ENCODE measurements at regions not wholly inside any gene's neighbourhood (a gene's known extent, or its start where the extent isn't known, plus 50 kb on each side); places are given as distances from the start of the nearest gene placed in this dataset.

DNA sequence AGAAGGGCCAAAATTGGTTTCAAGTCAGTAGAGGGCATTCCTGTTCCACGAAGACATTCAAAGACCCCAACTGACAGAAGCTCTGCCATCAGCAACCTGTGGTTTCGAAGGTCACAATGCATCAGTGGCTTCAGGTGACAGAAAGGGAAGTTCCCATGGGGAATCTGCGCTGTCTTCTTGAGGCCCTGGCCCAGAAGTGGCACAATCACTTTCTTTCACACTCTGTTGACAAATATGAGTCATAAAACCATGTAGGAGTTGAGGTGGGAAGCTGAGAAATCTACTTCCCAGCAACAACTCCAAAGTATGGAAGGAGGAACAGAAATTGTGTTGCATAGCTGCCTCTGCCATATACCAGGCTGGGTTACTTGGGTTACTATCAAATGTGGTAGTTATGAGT lies 621.1 kb upstream of the FANCL start:
- DNase-seq (ENCODE audit: low spot score) = no peak

DNA sequence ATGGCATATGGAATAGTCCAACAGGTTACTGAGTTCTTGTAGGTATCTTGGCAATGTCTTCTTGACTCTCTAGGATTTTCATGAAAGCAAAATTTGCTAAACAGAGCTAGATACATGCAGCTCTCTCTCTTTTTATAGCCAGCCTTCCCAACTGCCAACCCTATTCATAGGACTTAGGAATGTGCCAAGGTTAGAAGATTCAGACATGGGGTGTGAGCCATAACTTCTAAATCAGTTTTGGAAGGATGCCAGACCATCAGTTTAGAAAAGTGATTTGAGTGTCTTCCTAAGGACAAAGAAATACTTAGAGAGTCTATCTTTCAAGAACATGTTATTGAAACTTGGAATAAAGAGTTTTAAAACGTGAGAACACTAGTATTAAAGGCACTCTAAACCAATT lies 619.5 kb upstream of the FANCL start:
- no peak for DNase-seq (ENCODE audit: low spot score)

DNA sequence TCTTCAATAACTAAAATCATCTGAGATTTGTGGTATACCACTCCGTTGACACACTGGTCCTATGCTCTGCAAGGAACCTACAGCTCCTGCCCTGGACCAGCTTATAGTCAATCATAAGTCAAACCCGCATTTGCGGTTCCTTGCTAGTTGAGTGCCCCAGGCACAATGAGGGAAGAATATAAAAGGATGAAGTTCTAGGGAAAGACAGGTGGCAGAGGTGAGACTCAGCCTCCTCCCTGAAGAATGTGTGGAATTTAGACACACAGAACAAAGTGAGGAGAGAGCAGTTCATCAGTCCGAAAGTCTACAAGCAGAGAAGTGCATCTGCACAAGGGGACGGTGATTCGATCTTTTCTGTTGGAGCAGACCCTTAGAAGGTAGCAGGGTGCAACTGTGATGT lies 615.0 kb upstream of the FANCL start:
- no peak for DNase-seq (ENCODE audit: low spot score)

- peak; percentile 29 for DNase-seq (ENCODE audit: low spot score)
These were observed 612.3 kb upstream of the FANCL start for GRCh38 chr2:58853420-58853819.

DNA sequence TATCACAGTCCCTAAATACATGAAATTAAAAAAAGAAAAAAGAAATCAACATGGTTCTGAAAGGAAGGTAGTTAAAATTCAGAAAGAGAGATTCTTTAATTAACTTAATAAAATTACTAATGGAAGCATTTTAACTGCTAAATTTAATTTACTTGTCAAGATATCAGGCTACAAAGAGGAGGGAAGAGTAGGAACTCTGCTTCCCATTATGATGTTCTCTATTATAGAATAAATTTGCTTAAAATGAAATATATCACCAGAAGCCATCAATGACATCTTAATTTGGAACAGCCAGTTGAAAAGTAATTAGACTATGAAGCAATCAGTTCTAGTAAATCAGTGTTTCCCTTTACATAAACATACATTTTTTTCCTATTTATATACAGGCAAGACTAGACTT lies 611.8 kb upstream of the FANCL start:
- DNase-seq (ENCODE audit: low spot score) = no peak

GRCh38 chr2:58852243-58852642 lies 611.1 kb upstream of the FANCL start:
- DNase-seq (ENCODE audit: low spot score) = no peak

DNA sequence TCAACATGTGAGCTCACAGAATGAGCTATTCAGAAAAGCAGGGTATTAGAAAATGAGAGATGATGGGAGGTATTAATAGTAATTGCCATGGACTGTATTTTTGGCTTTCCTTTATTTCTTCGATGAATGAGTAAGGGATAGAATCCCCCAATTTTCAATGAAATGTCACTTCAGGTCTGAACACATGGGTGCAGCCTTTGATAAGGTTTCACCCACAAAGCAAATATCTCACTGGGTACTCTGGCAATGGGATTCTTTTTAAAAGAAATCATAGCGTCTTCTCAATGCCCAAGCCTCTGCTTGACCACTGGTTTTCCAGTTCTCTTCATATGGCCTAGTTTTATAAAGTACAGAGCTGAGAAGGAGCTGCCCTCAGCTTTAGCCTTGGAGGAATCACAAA lies 610.5 kb upstream of the FANCL start:
- DNase-seq (ENCODE audit: low spot score) = no peak

GRCh38 chr2:58845011-58845410 lies 603.9 kb upstream of the FANCL start:
- peak; percentile 69 for DNase-seq (ENCODE audit: low spot score)

- no peak for DNase-seq (ENCODE audit: low spot score)
These were observed 601.5 kb upstream of the FANCL start for GRCh38 chr2:58842501-58843155.

GRCh38 chr2:58834404-58834803 lies 593.3 kb upstream of the FANCL start:
- peak; percentile 23 for DNase-seq (ENCODE audit: low spot score)

GRCh38 chr2:58826795-58827194 lies 585.7 kb upstream of the FANCL start:
- no peak for DNase-seq (ENCODE audit: low spot score)

DNA sequence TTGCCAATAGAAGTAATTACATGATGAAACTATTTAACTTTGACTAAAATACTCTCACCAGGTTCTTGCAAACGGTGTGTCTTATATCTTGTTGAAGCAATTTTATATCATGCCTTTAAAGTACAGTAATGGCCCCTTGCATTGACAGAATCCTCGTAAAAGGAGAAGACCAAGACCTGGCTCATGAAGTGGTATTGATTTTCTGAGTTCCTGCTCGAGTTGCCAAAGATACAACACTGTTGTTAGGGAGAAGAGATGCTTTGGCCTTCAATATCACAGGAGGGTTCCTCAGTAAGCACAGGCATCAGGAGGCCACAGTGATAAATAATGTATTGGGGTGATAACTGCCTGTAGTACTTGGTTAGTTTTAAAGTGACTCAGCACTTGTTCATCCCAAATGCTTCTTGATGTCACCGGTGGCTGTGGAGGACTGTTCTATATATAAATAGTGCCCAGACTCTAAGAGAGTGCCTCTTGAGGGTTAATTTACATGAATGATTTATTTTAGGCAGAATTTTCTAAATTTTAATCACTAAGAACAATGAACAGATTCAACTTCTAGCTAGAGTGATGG lies 571.7 kb upstream of the FANCL start:
- no peak for DNase-seq (ENCODE audit: low spot score)

DNA sequence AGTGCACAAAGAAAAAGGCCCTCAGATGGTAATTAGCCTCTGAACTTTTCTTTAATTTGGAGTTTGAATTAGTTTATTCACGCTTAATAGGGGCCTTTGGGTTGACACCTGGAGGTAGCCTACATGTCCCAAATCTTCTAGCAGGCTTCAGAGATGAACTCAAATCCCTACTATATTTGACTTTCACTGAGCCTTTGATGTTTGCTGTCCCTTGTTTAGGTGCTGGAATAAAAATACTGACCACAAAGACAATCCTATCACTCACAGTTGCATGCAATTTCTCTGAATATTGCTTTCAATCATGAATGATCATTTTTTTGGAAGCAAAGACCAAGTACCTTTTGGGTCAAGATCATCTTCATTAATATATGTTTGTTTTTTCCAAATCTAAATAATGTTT lies 564.0 kb upstream of the FANCL start:
- no peak for DNase-seq (ENCODE audit: low spot score)

- DNase-seq (ENCODE audit: low spot score) = no peak
These were observed 562.1 kb upstream of the FANCL start for GRCh38 chr2:58803192-58803591.

DNA sequence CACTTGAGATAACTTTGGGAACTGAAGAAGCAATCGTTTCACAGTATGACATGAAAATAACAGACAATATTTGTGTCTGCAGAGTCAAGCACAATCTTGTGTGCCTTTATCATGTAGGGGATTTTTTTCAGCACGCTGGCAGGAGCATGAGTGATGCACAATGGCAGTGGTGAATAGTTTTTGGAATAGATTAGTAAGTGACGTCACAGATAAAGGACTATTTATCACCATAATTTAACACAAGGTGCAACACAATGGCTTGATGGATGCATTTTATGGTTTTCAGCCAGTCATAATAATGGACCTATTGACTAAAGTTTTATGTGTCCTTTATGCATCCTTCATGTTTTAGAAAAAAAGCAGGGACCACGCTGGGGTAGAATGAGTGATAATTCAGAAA lies 559.8 kb upstream of the FANCL start:
- DNase-seq (ENCODE audit: low spot score) = no peak

GRCh38 chr2:58798676-58799208 lies 557.6 kb upstream of the FANCL start:
- no peak for DNase-seq (ENCODE audit: low spot score)

GRCh38 chr2:58796239-58796910 lies 555.2 kb upstream of the FANCL start:
- DNase-seq (ENCODE audit: low spot score) = no peak

GRCh38 chr2:58794916-58795315 lies 553.8 kb upstream of the FANCL start:
- no peak for DNase-seq (ENCODE audit: low spot score)

- no peak for DNase-seq (ENCODE audit: low spot score)
These were observed 553.0 kb upstream of the FANCL start for GRCh38 chr2:58794103-58794502.

DNA sequence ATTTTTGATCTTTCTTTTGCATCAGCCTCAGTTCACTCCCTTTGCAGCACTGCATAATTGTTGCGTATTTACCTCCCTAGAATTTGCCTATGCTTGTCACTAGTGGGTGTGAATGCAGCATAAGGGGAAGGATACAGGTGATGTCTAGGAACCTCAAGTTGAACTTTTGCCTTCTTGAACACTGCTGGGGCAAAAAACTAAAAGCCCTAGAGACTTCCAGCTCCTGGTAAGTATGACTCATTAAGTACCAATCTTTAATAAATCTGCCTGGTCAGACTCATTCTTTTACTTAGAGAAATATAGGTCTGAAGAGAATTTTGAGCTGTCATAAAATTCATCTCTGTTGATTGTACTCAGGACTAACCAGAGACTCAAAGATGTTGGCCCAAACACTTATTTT lies 547.3 kb upstream of the FANCL start:
- no peak for DNase-seq (ENCODE audit: low spot score)

DNA sequence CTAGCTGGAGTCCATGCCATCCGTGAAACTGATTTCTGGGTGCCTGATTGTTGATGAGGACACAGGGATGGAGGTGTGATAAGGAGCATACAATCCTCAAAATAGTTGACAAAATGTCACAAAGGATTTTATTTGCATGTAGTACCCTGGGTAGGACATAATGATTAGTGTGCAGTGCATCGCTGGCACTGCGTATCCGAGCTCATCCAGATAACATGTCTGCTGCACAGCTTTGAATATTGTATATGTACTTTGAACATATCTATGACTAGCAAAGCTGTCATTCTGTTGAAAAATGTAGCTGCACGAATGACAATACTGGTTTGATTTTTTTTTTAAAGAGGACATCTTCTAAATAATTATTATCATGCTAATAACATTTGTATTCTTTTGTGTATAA lies 529.7 kb upstream of the FANCL start:
- no peak for DNase-seq (ENCODE audit: low spot score)

- no peak for DNase-seq (ENCODE audit: low spot score)
These were observed 528.7 kb upstream of the FANCL start for GRCh38 chr2:58769864-58770234.

DNA sequence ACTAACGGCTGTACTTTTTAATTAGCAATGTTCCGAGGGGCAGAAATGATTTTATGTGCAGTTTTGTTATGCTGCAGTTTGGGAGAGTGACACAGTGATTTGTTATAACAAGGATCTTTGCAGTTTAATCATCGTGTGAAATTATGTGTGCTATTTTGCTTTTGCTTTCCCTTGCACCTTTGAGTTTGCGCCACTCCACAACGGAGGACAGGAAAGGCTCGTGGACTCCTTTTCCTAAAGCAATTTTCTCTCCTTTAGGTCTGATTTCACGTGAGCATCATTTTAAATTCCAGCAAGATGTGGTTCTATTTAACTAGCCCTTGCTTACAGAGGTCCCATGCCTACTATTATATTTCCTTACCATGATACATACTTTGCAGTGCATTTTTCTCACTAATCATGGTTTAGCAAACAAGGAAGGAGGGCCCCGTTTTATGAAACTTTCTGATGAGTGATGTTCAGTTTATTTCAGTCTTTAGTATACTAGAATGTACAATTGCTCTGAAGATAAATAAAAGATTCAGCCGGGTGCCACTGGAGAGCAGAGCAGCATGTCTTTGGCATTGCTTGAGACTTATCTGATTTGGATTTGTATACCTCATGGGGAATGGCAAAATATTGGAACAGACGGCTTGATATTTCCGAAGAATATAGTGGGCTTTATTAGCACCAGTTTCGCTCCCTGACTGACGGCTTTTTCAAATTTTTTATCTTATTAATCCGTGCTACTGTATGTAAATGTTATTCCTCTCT lies 528.2 kb upstream of the FANCL start:
- no peak for DNase-seq (ENCODE audit: low spot score)
